Mesenchymal stem cell (in vitro differentiated cells and primary cell): ENCODE measurements at regions not wholly inside any gene's neighbourhood (a gene's known extent, or its start where the extent isn't known, plus 50 kb on each side); places are given as distances from the start of the nearest gene placed in this dataset.

Experiments
- DNase-seq: peaks from one replicate; pipeline ENCODE4 v3.0.0-alpha.2; 2013
- H2AFZ ChIP-seq: one replicate; pipeline ENCODE4 v1.6.1; 2013; ENCODE audit warnings: low read depth, mild to moderate bottlenecking, control low read depth, inconsistent platforms, low read length, moderate library complexity
- H2AK5ac ChIP-seq: 2 replicates; pipeline ENCODE4 v1.6.1; 2013; ENCODE audit warnings: low read length, moderate library complexity, mild to moderate bottlenecking, inconsistent platforms; ENCODE audit not compliant: severe bottlenecking
- H2BK120ac ChIP-seq: one replicate; pipeline ENCODE4 v1.6.1; 2013; ENCODE audit warnings: low read depth, mild to moderate bottlenecking, inconsistent platforms, low read length, moderate library complexity
- H2BK12ac ChIP-seq, 2 experiments: one replicate each; pipeline ENCODE4 v1.6.1; 2013; ENCODE audit warnings: inconsistent platforms in 2 of 2, low read length in 2 of 2, mild to moderate bottlenecking in 2 of 2, moderate library complexity in 2 of 2, control low read depth in 1 of 2
- H2BK15ac ChIP-seq: one replicate; pipeline ENCODE4 v1.6.1; 2013; ENCODE audit warnings: mild to moderate bottlenecking, low read depth, inconsistent platforms; ENCODE audit not compliant: poor library complexity, severe bottlenecking
- H2BK5ac ChIP-seq: 2 replicates; pipeline ENCODE4 v1.6.1; 2013; ENCODE audit warnings: low read depth, mild to moderate bottlenecking, low read length, control low read depth, inconsistent platforms; ENCODE audit not compliant: poor library complexity, severe bottlenecking
- H3K14ac ChIP-seq, 2 experiments: one replicate each; pipeline ENCODE4 v1.6.1; 2013; ENCODE audit warnings: inconsistent platforms in 2 of 2, low read length in 2 of 2, control low read depth in 1 of 2, mild to moderate bottlenecking in 1 of 2, moderate library complexity in 1 of 2
- H3K18ac ChIP-seq, 2 experiments: one replicate each; pipeline ENCODE4 v1.6.1; 2013; ENCODE audit warnings: inconsistent platforms in 2 of 2, low read length in 2 of 2, control low read depth in 1 of 2, low read depth in 1 of 2, mild to moderate bottlenecking in 1 of 2
- H3K23ac ChIP-seq, 2 experiments: one replicate each; pipeline ENCODE4 v1.6.1; 2013; ENCODE audit warnings: inconsistent platforms in 2 of 2, low read length in 2 of 2, mild to moderate bottlenecking in 2 of 2, moderate library complexity in 2 of 2, control low read depth in 1 of 2
- H3K27ac ChIP-seq: 2 replicates; pipeline ENCODE4 v1.5.1; 2013; ENCODE audit warnings: mild to moderate bottlenecking, moderate library complexity, low read length, control low read depth, inconsistent platforms; ENCODE audit not compliant: poor library complexity, severe bottlenecking
- H3K27me3 ChIP-seq, 2 experiments: 2 replicates each; pipeline versions ENCODE4 v1.6.1 to v1.7.0; 2013; ENCODE audit warnings: low read length in 2 of 2, mild to moderate bottlenecking in 2 of 2, moderate library complexity in 2 of 2, control low read depth in 1 of 2, inconsistent platforms in 1 of 2; ENCODE audit not compliant: control insufficient read depth in 1 of 2, insufficient read depth in 1 of 2
- H3K36me3 ChIP-seq, 2 experiments: 2 replicates each; pipeline versions ENCODE4 v1.6.1 to v1.7.0; 2013; ENCODE audit warnings: low read length in 2 of 2, control low read depth in 1 of 2, inconsistent platforms in 1 of 2, low read depth in 1 of 2, mild to moderate bottlenecking in 1 of 2; ENCODE audit not compliant: insufficient read depth in 2 of 2, control insufficient read depth in 1 of 2
- H3K4ac ChIP-seq, 2 experiments: one replicate each; pipeline ENCODE4 v1.6.1; 2013; ENCODE audit warnings: inconsistent platforms in 2 of 2, low read length in 2 of 2, mild to moderate bottlenecking in 2 of 2, moderate library complexity in 2 of 2, control low read depth in 1 of 2, low read depth in 1 of 2
- H3K4me1 ChIP-seq: 2 replicates; pipeline ENCODE4 v1.6.1; 2013; ENCODE audit warnings: low read depth, low read length, control low read depth; ENCODE audit not compliant: control insufficient read depth, insufficient read depth
- H3K4me2 ChIP-seq: 2 replicates; pipeline ENCODE4 v1.6.1; 2013; ENCODE audit warnings: low read length, mild to moderate bottlenecking, inconsistent platforms; ENCODE audit not compliant: poor library complexity, severe bottlenecking
- H3K4me3 ChIP-seq, 2 experiments: 2 replicates each; pipeline versions ENCODE4 v1.5.1 to v1.7.0; 2013; ENCODE audit warnings: low read length in 2 of 2, mild to moderate bottlenecking in 2 of 2, control low read depth in 1 of 2, low read depth in 1 of 2; ENCODE audit not compliant: insufficient read depth in 1 of 2
- H3K79me1 ChIP-seq: replicated peaks from 2 replicates; pipeline ENCODE4 v1.6.1; 2013; ENCODE audit warnings: mild to moderate bottlenecking, control low read depth, low read length, inconsistent platforms; ENCODE audit not compliant: poor library complexity, severe bottlenecking
- H3K9ac ChIP-seq: 2 replicates; pipeline ENCODE4 v1.7.0; 2013; ENCODE audit warnings: mild to moderate bottlenecking, low read length, moderate library complexity
- H3K9me3 ChIP-seq: 2 replicates; pipeline ENCODE4 v1.7.0; 2013; ENCODE audit warnings: mild to moderate bottlenecking, low read length; ENCODE audit not compliant: control insufficient read depth
- H4K8ac ChIP-seq: one replicate; pipeline ENCODE4 v1.6.1; 2013; ENCODE audit warnings: inconsistent platforms, mild to moderate bottlenecking, low read length, moderate library complexity
- H4K91ac ChIP-seq: one replicate; pipeline ENCODE4 v1.6.1; 2013; ENCODE audit warnings: mild to moderate bottlenecking, low read length, inconsistent platforms
- WGBS: methylation state at CpG from one replicate; pipeline ENCODE4 v1.1.7; 2013; ENCODE audit warnings: mixed read lengths; 5-methylcytosine and 5-hydroxymethylcytosine counted together

DNA sequence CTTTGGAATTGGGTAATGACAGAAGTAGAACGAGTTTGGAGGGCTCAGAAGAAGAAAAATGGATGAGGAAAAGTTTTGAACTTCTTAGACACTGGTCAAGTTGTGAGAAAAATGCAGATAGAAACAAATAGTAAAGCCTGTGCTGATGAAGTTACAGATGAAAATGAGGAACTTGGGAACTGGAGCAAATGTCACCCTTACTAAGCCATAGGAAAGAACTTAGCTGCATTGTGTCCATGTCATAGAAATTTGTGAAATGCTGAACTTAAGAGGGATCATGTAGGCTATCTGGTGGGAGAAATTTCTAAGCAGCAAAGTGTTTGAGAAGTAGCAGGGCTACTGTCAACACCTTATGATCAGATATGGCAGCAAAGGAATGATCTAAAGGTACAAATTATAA, 289.2 kb upstream of the PCDH9 start:
- no peak for DNase-seq
- peaks cover 3% of the 10 kb centered on the region for H3K9me3 ChIP-seq
- no peaks in the 10 kb centered on the region for H3K79me1 ChIP-seq
- H3K18ac ChIP-seq = no peak overlapping the region
- H3K14ac ChIP-seq = no peak overlapping the region
- no peak overlapping the region for H2BK5ac ChIP-seq
- H3K4me1 ChIP-seq = peaks cover 3% of the 10 kb centered on the region
- H2AK5ac ChIP-seq = no peak overlapping the region
- H3K27ac ChIP-seq = no peak overlapping the region
- WGBS = 78% methylated on average over 1 of the region's 1 CpG
- H3K4ac ChIP-seq = no peak overlapping the region
- H3K23ac ChIP-seq = no peak overlapping the region
- H3K9ac ChIP-seq = no peak overlapping the region
- H3K4me2 ChIP-seq = no peak overlapping the region
- no peak overlapping the region for H2BK15ac ChIP-seq
- no peak overlapping the region for H2AFZ ChIP-seq
- H3K36me3 ChIP-seq = no peaks in the 10 kb centered on the region
- H4K8ac ChIP-seq = no peak overlapping the region
- no peak overlapping the region for H3K4me3 ChIP-seq
- no peak overlapping the region for H2BK120ac ChIP-seq
- H2BK12ac ChIP-seq = no peak overlapping the region
- no peak overlapping the region for H4K91ac ChIP-seq
- no peaks in the 10 kb centered on the region for H3K27me3 ChIP-seq

DNA sequence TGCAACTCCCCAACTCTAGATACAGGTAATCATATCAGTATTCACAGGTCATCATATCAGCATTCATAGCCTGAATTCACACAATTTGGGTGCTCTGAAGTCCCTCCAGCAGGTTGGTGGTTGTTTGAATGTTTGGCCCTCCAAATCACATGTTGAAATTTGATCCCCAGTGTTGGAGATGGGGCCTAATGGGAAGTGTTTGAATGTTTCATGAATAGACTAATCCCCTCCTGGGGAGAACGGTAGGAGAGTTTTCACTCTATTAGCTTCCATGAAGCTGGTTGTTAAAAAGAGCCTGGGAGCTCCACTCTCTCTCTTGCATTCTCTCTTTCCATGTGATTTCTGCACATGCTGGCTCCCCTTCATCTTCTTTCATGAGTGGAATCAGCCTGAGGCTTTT, 288.6 kb upstream of the PCDH9 start:
- Histone ChIP-seq H3K4me2 (no peak overlapping the region), H2AFZ (no peak overlapping the region), H3K4ac (no peak overlapping the region), H3K36me3 (no peaks in the 10 kb centered on the region), H2BK15ac (no peak overlapping the region), H3K4me1 (peaks cover 3% of the 10 kb centered on the region), H3K27me3 (no peaks in the 10 kb centered on the region), H2AK5ac (no peak overlapping the region), H2BK120ac (no peak overlapping the region), H3K79me1 (no peaks in the 10 kb centered on the region), H3K27ac (peak overlapping the region; percentile 53), H3K14ac (no peak overlapping the region), H3K18ac (no peak overlapping the region), H2BK5ac (no peak overlapping the region), H3K9me3 (no peaks in the 10 kb centered on the region), H4K8ac (no peak overlapping the region), H4K91ac (no peak overlapping the region), H3K23ac (no peak overlapping the region), H2BK12ac (no peak overlapping the region), H3K4me3 (no peak overlapping the region), H3K9ac (no peak overlapping the region)
- 11% methylated on average over 1 of the region's 1 CpG for WGBS
- DNase-seq = no peak

DNA sequence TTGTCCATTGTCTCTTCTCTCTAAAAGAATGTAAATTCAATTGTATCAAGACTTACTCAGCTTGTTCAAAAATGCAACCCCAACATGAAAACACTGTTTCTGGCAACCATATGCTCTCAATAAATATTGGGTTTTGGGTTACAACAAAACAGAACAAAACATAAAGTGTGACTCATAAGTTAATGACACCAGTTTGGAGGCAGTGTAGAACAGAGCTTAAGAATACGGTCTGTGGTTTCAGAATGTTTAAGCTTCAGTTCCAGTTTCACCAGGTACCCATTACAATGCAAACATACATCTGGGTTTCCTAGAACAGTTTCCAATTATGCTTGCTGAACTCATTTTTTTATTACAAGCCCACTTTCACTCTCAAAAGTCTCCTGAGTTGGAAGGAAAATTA, 285.8 kb upstream of the PCDH9 start:
- Histone ChIP-seq H3K4ac (no peak overlapping the region), H2BK12ac (no peak overlapping the region), H3K79me1 (no peaks in the 10 kb centered on the region), H3K4me1 (peaks cover 3% of the 10 kb centered on the region), H3K27me3 (no peaks in the 10 kb centered on the region), H3K4me2 (no peak overlapping the region), H3K4me3 (peak overlapping the region in 1 of 2 experiments; percentile 24), H3K14ac (no peak overlapping the region), H2BK15ac (no peak overlapping the region), H3K9me3 (no peaks in the 10 kb centered on the region), H2AK5ac (no peak overlapping the region), H3K27ac (no peak overlapping the region), H2BK120ac (no peak overlapping the region), H2AFZ (no peak overlapping the region), H3K9ac (no peak overlapping the region), H2BK5ac (no peak overlapping the region), H3K23ac (no peak overlapping the region), H3K36me3 (no peaks in the 10 kb centered on the region), H3K18ac (no peak overlapping the region), H4K8ac (no peak overlapping the region), H4K91ac (no peak overlapping the region)
- peak; percentile 44 for DNase-seq
- WGBS = 45% methylated on average over 1 of the region's 1 CpG

DNA sequence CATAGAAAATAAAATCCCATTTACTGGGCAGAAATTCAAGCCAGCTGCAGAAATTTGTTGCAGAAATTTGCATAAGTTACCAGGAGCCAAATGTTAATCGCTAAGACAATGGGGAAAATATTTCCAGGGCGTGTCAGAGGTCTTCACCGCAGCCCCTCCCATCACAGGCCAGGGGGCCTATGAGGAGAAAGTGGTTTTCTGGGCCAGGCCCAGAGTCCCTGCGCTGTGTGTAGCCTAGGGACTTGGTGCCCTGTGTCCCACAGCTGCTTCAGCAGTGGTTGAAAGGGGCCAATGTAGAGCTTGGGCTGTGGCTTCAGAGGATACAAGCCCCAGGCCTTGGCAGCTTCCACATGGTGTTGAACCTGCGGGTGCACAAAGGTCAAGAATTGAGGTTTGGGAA, 278.9 kb upstream of the PCDH9 start:
- Histone ChIP-seq H4K91ac (no peak overlapping the region), H3K4me1 (no peaks in the 10 kb centered on the region), H3K4me2 (no peak overlapping the region), H2BK15ac (no peak overlapping the region), H3K4me3 (no peak overlapping the region), H3K4ac (no peak overlapping the region), H3K23ac (no peak overlapping the region), H2BK120ac (no peak overlapping the region), H3K27ac (no peak overlapping the region), H3K27me3 (no peaks in the 10 kb centered on the region), H3K79me1 (no peaks in the 10 kb centered on the region), H3K14ac (no peak overlapping the region), H3K18ac (no peak overlapping the region), H3K9me3 (no peaks in the 10 kb centered on the region), H2BK12ac (no peak overlapping the region), H3K36me3 (no peaks in the 10 kb centered on the region), H2AFZ (no peak overlapping the region), H2BK5ac (no peak overlapping the region), H4K8ac (no peak overlapping the region), H3K9ac (no peak overlapping the region), H2AK5ac (no peak overlapping the region)
- 90% methylated on average over 5 of the region's 5 CpGs for WGBS
- no peak for DNase-seq
